GM12878 (cell line): ENCODE measurements at regions not wholly inside any gene's neighbourhood (a gene's known extent, or its start where the extent isn't known, plus 50 kb on each side); places are given as distances from the start of the nearest gene placed in this dataset.

ENCODE experiments used
- ATAC-seq: fragments of 200-7000 bp; cut with Tn5 transposase; 3 replicates; pipeline ENCODE4 v1.9.1; 2020; ENCODE audit warnings: mild to moderate bottlenecking, moderate library complexity
- BruUV-seq: library from RNA; stranded (reverse); fragments of 400-500 nt; replicated peaks from 2 replicates; lab custom pipeline; 2021; lab: Mats Ljungman, UMichigan
- CTCF ChIA-PET: fragments of 300-600 bp; sonication (Branson Sonifier 250); formaldehyde crosslinking; extraction: SDS; loops from one replicate; lab custom pipeline; 2021; ENCODE audit warnings: inconsistent platforms; lab: Yijun Ruan, JAX
- POLR2A ChIA-PET: fragments of 350-600 bp; formaldehyde crosslinking; extraction: SDS; loops from one replicate; lab custom pipeline; 2021; ENCODE audit warnings: inconsistent platforms; lab: Charles Lee
- RAD21 ChIA-PET: fragments of 300-600 bp; sonication (Branson Sonifier 250); formaldehyde crosslinking; loops from one replicate; lab custom pipeline; 2023; ENCODE audit warnings: antibody characterized with exemption; ENCODE audit not compliant: unreplicated experiment; lab: Charles Lee
- SMC1A ChIA-PET: fragments of 300-600 bp; sonication (Branson Sonifier 250); formaldehyde crosslinking; loops from one replicate; lab custom pipeline; 2023; ENCODE audit not compliant: unreplicated experiment, uncharacterized antibody; lab: Charles Lee
- DNase-seq: peaks from one replicate; pipeline ENCODE4 v3.0.0-alpha.2; 2011; ENCODE audit warnings: low read depth, low spot score
- FAIRE-seq: peaks from 3 replicates; lab custom pipeline; 2011; peaks lifted over from hg19 to GRCh38; lab: Jason Lieb, UNC
- H2AFZ ChIP-seq: 2 replicates; pipeline ENCODE4 v1.6.0; 2011; ENCODE audit warnings: low read depth, low read length, control low read depth; ENCODE audit not compliant: control insufficient read depth
- H3K27ac ChIP-seq: 2 replicates; pipeline ENCODE4 v1.5.1; 2011; ENCODE audit warnings: control low read depth; ENCODE audit not compliant: control insufficient read depth, insufficient read depth
- H3K27me3 ChIP-seq, 2 experiments: replicated peaks in 1 of 2; 2 replicates each; pipeline versions ENCODE4 v1.6.0 to v1.6.1; 2011; ENCODE audit warnings: low read length in 1 of 2; ENCODE audit not compliant: control insufficient read depth in 2 of 2, insufficient read depth in 2 of 2
- H3K36me3 ChIP-seq, 2 experiments: 2 replicates each; pipeline ENCODE4 v1.5.1; 2011; ENCODE audit warnings: low read length in 1 of 2; ENCODE audit not compliant: control insufficient read depth in 2 of 2, insufficient read depth in 2 of 2
- H3K4me1 ChIP-seq: 2 replicates; pipeline ENCODE4 v1.6.1; 2011; ENCODE audit warnings: mild to moderate bottlenecking, low read length, moderate library complexity, mixed read lengths; ENCODE audit not compliant: control insufficient read depth, insufficient read depth
- H3K4me2 ChIP-seq: 2 replicates; pipeline ENCODE4 v1.6.0; 2011; ENCODE audit warnings: control low read depth; ENCODE audit not compliant: control insufficient read depth, insufficient read depth
- H3K4me3 ChIP-seq: fragments of 200-600 bp; sonication (generic); 2 replicates; pipeline ENCODE4 v1.5.1; 2016
- H3K79me2 ChIP-seq: 2 replicates; pipeline ENCODE4 v1.6.0; 2011; ENCODE audit warnings: low read length; ENCODE audit not compliant: control insufficient read depth, insufficient read depth
- H3K9ac ChIP-seq: 2 replicates; pipeline ENCODE4 v1.8.0; 2011; ENCODE audit warnings: low read length, control low read depth, mixed read lengths; ENCODE audit not compliant: control insufficient read depth, insufficient read depth
- H3K9me3 ChIP-seq: replicated peaks from 3 replicates; pipeline ENCODE4 v1.5.1; 2011; ENCODE audit warnings: mild to moderate bottlenecking, low read length; ENCODE audit not compliant: control insufficient read depth, insufficient read depth
- H4K20me1 ChIP-seq: 2 replicates; pipeline ENCODE4 v1.6.0; 2011; ENCODE audit not compliant: control insufficient read depth, insufficient read depth
- CTCF ChIP-seq, 3 experiments: IDR thresholded peaks in 2 of 3; conservative IDR thresholded peaks in 1 of 3; 2 replicates each; pipeline ENCODE4 v1.5.1; 2011; ENCODE audit warnings: low read depth in 3 of 3, low read length in 3 of 3, mild to moderate bottlenecking in 3 of 3, control low read depth in 2 of 3, moderate library complexity in 2 of 3, inconsistent platforms in 1 of 3, mixed read lengths in 1 of 3; ENCODE audit not compliant: control insufficient read depth in 2 of 3, insufficient read depth in 1 of 3; ENCODE audit errors: extremely low read depth in 1 of 3
- POLR2A ChIP-seq: IDR thresholded peaks from 2 replicates; pipeline ENCODE4 v1.6.1; 2011; ENCODE audit warnings: low read depth, mild to moderate bottlenecking, low read length
- RAD21 ChIP-seq: IDR thresholded peaks from 2 replicates; pipeline ENCODE4 v1.6.1; 2011; ENCODE audit warnings: mild to moderate bottlenecking, low read depth, low read length, moderate library complexity; ENCODE audit not compliant: insufficient read depth
- RUNX3 ChIP-seq: IDR thresholded peaks from 2 replicates; pipeline ENCODE4 v1.6.1; 2012; ENCODE audit warnings: low read length, inconsistent platforms
- SMC3 ChIP-seq: IDR thresholded peaks from 2 replicates; pipeline ENCODE4 v1.6.1; 2011; ENCODE audit warnings: low read length, improper control_type of control experiment, borderline replicate concordance
- TCF7 ChIP-seq: IDR thresholded peaks from 2 replicates; pipeline ENCODE4 v1.6.1; 2014; ENCODE audit warnings: antibody characterized with exemption, borderline replicate concordance
- ZNF592 ChIP-seq: fragments of 450-650 bp; IDR thresholded peaks from 2 replicates; pipeline ENCODE4 v1.6.1; 2017; ENCODE audit warnings: mild to moderate bottlenecking, moderate library complexity
- WGBS: methylation state at CpG from one replicate; pipeline ENCODE4 v1.1.6; 2016; ENCODE audit warnings: low lambda C conversion rate; ENCODE audit not compliant: insufficient replicate concordance, insufficient coverage; ENCODE audit errors: missing lambda C conversion rate; 5-methylcytosine and 5-hydroxymethylcytosine counted together
- in situ Hi-C: fragments of 300-500 bp; cut with MboI; formaldehyde crosslinking; loops from 9 replicates; pipeline ENCODE4 v1.14.3; 2018; ENCODE audit warnings: mixed read lengths
- intact Hi-C: fragments of 100-400 bp; cut with micrococcal nuclease; formaldehyde crosslinking; loops from one replicate; pipeline ENCODE4 v1.14.2; 2022; ENCODE audit not compliant: unreplicated experiment

GRCh38 chrX:136961594-136962135 is 72.1 kb downstream of the GPR101 start (continued):
- TF ChIP-seq ZNF592, result no peak

- no peaks in the 10 kb centered on the region for H3K27me3 ChIP-seq
- no TSS peak for BruUV-seq
- TF ChIP-seq POLR2A, result no peak
- TF ChIP-seq CTCF (IDR thresholded peaks at IDR 0.05 in 2 of 3, conservative IDR thresholded peaks at IDR 0.05 in 1 of 3; ENCODE audit: control insufficient read depth in 2 of 3, extremely low read depth in 1 of 3, insufficient read depth in 1 of 3, low read depth in 3 of 3, low read length in 3 of 3), result peak; percentile 25 to 46 (median 34); a peak in 4 of 6 replicates
- TF ChIP-seq SMC3, result peak; percentile 38; the same call in 1 of the 2 replicates
- TF ChIP-seq TCF7, result no peak
- peak; percentile 29; the same call in 1 of the 2 replicates for TF ChIP-seq RUNX3
- TF ChIP-seq RAD21, result peak; percentile 35
- TF ChIP-seq, all 136 proteins: peak for 4
- no peak overlapping the region for H2AFZ ChIP-seq
- H3K36me3 ChIP-seq, result no peaks in the 10 kb centered on the region
- H3K4me3 ChIP-seq, result no peak overlapping the region
- H3K4me1 ChIP-seq, result no peaks in the 10 kb centered on the region
- ChIA-PET SMC1A (no interaction called here), CTCF (interaction anchor here (1.2 to 1.6 kb wide), 3 partner anchors 13 to 97 kb away, joined by 3 to 7 read pairs (median 4); no protein-coding TSS in a partner anchor), RAD21 (no interaction called here), POLR2A (no interaction called here)
- DNase-seq (no peak), ATAC-seq (peak; percentile 76), FAIRE-seq (no peak)
- WGBS, result 26% methylated on average over 4 of the region's 4 CpGs
- intact Hi-C loops (loop anchor here (1.0 to 10.0 kb wide), 3 partner anchors 97 to 1070 kb away; no protein-coding TSS in a partner anchor), in situ Hi-C loops (loop anchor here (10.0 kb wide), 1 partner anchor 240 kb away; no protein-coding TSS in a partner anchor)
- H3K27ac ChIP-seq, result no peak overlapping the region
- no peaks in the 10 kb centered on the region for H3K9me3 ChIP-seq
- H3K4me2 ChIP-seq, result no peak overlapping the region
- no peaks in the 10 kb centered on the region for H3K79me2 ChIP-seq
- no peak overlapping the region for H3K9ac ChIP-seq
- H4K20me1 ChIP-seq, result no peaks in the 10 kb centered on the region
Observed at GRCh38 chrX:136954930-136955329, 74.4 kb upstream of the RBMX start.
